GM23338 (cell line): ENCODE measurements at regions not wholly inside any gene's neighbourhood (a gene's known extent, or its start where the extent isn't known, plus 50 kb on each side); places are given as distances from the start of the nearest gene placed in this dataset.

ENCODE experiments used
- ATAC-seq: fragments of 200-7000 bp; cut with Tn5 transposase; 3 replicates; pipeline ENCODE4 v1.9.1; 2020
- DNase-seq: peaks from one replicate; pipeline ENCODE4 v3.0.0-alpha.2; 2015; ENCODE audit warnings: low spot score
- H2AFZ ChIP-seq: fragments of 200-600 bp; sonication (generic); 2 replicates; pipeline ENCODE4 v1.8.0; 2016; ENCODE audit warnings: antibody characterized with exemption, mild to moderate bottlenecking, moderate library complexity
- H3F3A ChIP-seq: fragments of 200-600 bp; sonication (generic); replicated peaks from 2 replicates; pipeline ENCODE4 v1.8.0; 2017; ENCODE audit warnings: antibody characterized with exemption, mixed run types, low read depth
- H3K27ac ChIP-seq: fragments of 200-600 bp; sonication (generic); 2 replicates; pipeline ENCODE4 v1.6.1; 2016; ENCODE audit warnings: low read depth
- H3K27me3 ChIP-seq: fragments of 200-600 bp; sonication (generic); 2 replicates; pipeline ENCODE4 v1.8.0; 2016; ENCODE audit warnings: mild to moderate bottlenecking, mixed run types, moderate library complexity; ENCODE audit not compliant: insufficient read depth
- H3K36me3 ChIP-seq: fragments of 200-600 bp; sonication (generic); 2 replicates; pipeline ENCODE4 v1.8.0; 2016; ENCODE audit warnings: mild to moderate bottlenecking; ENCODE audit not compliant: insufficient read depth
- H3K4me1 ChIP-seq: fragments of 200-600 bp; sonication (generic); 2 replicates; pipeline ENCODE4 v1.8.0; 2016; ENCODE audit warnings: mild to moderate bottlenecking, moderate library complexity; ENCODE audit not compliant: insufficient read depth
- H3K4me2 ChIP-seq: fragments of 200-600 bp; sonication (generic); 2 replicates; pipeline ENCODE4 v1.7.1; 2017; ENCODE audit warnings: mixed run types
- H3K4me3 ChIP-seq: fragments of 200-600 bp; sonication (generic); 2 replicates; pipeline ENCODE4 v1.6.1; 2016; ENCODE audit warnings: mixed run types
- H3K79me2 ChIP-seq: fragments of 200-600 bp; sonication (generic); replicated peaks from 2 replicates; pipeline ENCODE4 v1.8.0; 2017; ENCODE audit warnings: mild to moderate bottlenecking; ENCODE audit not compliant: insufficient read depth
- H3K9me2 ChIP-seq: fragments of 200-600 bp; sonication (generic); 2 replicates; pipeline ENCODE4 v1.8.0; 2017; ENCODE audit not compliant: insufficient read depth
- H4K20me1 ChIP-seq: fragments of 200-600 bp; sonication (generic); replicated peaks from 2 replicates; pipeline ENCODE4 v1.8.0; 2017; ENCODE audit warnings: mild to moderate bottlenecking; ENCODE audit not compliant: insufficient read depth
- H3K27ac Mint-ChIP-seq: 2 replicates; pipeline ENCODE4 v1.8.0; 2020; ENCODE audit warnings: inconsistent platforms, mild to moderate bottlenecking, moderate library complexity, mixed read lengths
- H3K27me3 Mint-ChIP-seq: 3 replicates; pipeline ENCODE4 v1.8.0; 2022; ENCODE audit warnings: low read depth, mild to moderate bottlenecking, moderate library complexity, mixed read lengths, inconsistent platforms; ENCODE audit not compliant: insufficient read depth, poor library complexity
- H3K36me3 Mint-ChIP-seq: 3 replicates; pipeline ENCODE4 v1.8.0; 2021; ENCODE audit warnings: low read depth, mild to moderate bottlenecking, inconsistent platforms, moderate library complexity, mixed read lengths
- H3K4me1 Mint-ChIP-seq: 3 replicates; pipeline ENCODE4 v1.8.0; 2020; ENCODE audit warnings: mild to moderate bottlenecking, inconsistent platforms, mixed read lengths
- H3K4me3 Mint-ChIP-seq: 3 replicates; pipeline ENCODE4 v1.8.0; 2021; ENCODE audit warnings: moderate library complexity, mild to moderate bottlenecking, inconsistent platforms, mixed read lengths
- H3K9me3 Mint-ChIP-seq: 3 replicates; pipeline ENCODE4 v1.8.0; 2020; ENCODE audit warnings: moderate library complexity, mild to moderate bottlenecking, inconsistent platforms, mixed read lengths
- CREB1 ChIP-seq: fragments of 250-450 bp; sonication (Bioruptor Pico); IDR thresholded peaks from 2 replicates; pipeline ENCODE4 v1.5.0; 2020; ENCODE audit warnings: low read depth, mild to moderate bottlenecking, moderate library complexity
- EZH2 ChIP-seq: fragments of 200-600 bp; sonication (generic); IDR thresholded peaks from one replicate; pipeline ENCODE4 v1.8.0; 2017; ENCODE audit warnings: antibody characterized with exemption, mild to moderate bottlenecking, low read depth; ENCODE audit not compliant: unreplicated experiment
- EZH2phosphoT487 ChIP-seq: fragments of 200-600 bp; sonication (generic); IDR thresholded peaks from one replicate; pipeline ENCODE4 v1.8.1; 2018; ENCODE audit warnings: antibody characterized with exemption; ENCODE audit not compliant: unreplicated experiment
- JUNB ChIP-seq: IDR thresholded peaks from one replicate; pipeline ENCODE4 v1.6.1; 2016; ENCODE audit warnings: antibody characterized with exemption; ENCODE audit not compliant: unreplicated experiment
- NANOG ChIP-seq: IDR thresholded peaks from 2 replicates; pipeline ENCODE4 v1.6.1; 2016; ENCODE audit warnings: antibody characterized with exemption, borderline replicate concordance
- POLR2AphosphoS5 ChIP-seq: IDR thresholded peaks from 2 replicates; pipeline ENCODE4 v1.6.1; 2016; ENCODE audit warnings: antibody characterized with exemption, low read depth
- STAT1 ChIP-seq: IDR thresholded peaks from one replicate; pipeline ENCODE4 v1.6.1; 2016; ENCODE audit warnings: antibody characterized with exemption; ENCODE audit not compliant: unreplicated experiment
- ZNF114 ChIP-seq: fragments of 250-450 bp; sonication (Bioruptor Pico); IDR thresholded peaks from 2 replicates; pipeline ENCODE4 v1.5.0; 2020; ENCODE audit warnings: mild to moderate bottlenecking, moderate library complexity
- ZNF331 ChIP-seq: fragments of 250-450 bp; sonication (Bioruptor Pico); IDR thresholded peaks from 2 replicates; pipeline ENCODE4 v1.5.0; 2020; ENCODE audit warnings: low read depth, mild to moderate bottlenecking, moderate library complexity
- TF ChIP-seq, protein P1 (sequence below), 2 experiments: fragments of 200-600 bp in 1 of 2; sonication (generic) in 1 of 2; conservative IDR thresholded peaks; 2 replicates each; pipeline versions ENCODE4 v1.5.1 to v1.6.1; 2016 to 2017; ENCODE audit warnings: antibody characterized with exemption in 2 of 2, low read depth in 2 of 2, mild to moderate bottlenecking in 2 of 2, moderate library complexity in 1 of 2
- TF ChIP-seq, protein P2 (sequence below): IDR thresholded peaks from 2 replicates; pipeline ENCODE4 v1.6.1; 2016; ENCODE audit warnings: antibody characterized with exemption
- TF ChIP-seq, protein P3 (sequence below): IDR thresholded peaks from one replicate; pipeline ENCODE4 v1.6.1; 2018; ENCODE audit warnings: antibody characterized with exemption; ENCODE audit not compliant: unreplicated experiment

DNA sequence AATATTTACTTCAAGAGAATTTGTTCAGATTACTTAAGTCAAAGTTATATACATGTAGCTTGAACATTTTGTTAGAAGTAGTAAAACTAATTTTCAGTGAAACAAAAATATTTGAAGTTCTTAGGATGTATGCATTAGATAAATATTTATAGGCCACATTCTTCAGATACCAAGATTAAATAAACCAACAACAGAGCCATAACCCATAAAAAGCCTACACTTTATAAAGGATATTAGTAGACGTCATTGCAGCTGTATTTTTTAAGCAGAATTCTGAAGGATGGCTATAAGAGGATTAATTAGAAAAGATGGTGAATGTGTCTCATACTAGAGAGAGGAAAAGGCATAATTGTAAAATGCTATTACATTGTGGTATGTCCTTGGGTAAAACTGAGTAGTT is 449.7 kb upstream of the ALCAM start:
- H2AFZ ChIP-seq, result no peak overlapping the region
- H3K9me2 ChIP-seq, result peaks cover 6% of the 10 kb centered on the region
- no peaks in the 10 kb centered on the region for H3F3A ChIP-seq
- no peak overlapping the region for H3K27ac Mint-ChIP-seq
- no peaks in the 10 kb centered on the region for H4K20me1 ChIP-seq
- H3K4me1 Mint-ChIP-seq, result no peaks in the 10 kb centered on the region
- no peaks in the 10 kb centered on the region for H3K27me3 Mint-ChIP-seq
- H3K4me1 ChIP-seq, result no peaks in the 10 kb centered on the region
- no peak for DNase-seq
- no peak for TF ChIP-seq CREB1 (CRISPR knock-in tag)
- TF ChIP-seq, protein P1, sequence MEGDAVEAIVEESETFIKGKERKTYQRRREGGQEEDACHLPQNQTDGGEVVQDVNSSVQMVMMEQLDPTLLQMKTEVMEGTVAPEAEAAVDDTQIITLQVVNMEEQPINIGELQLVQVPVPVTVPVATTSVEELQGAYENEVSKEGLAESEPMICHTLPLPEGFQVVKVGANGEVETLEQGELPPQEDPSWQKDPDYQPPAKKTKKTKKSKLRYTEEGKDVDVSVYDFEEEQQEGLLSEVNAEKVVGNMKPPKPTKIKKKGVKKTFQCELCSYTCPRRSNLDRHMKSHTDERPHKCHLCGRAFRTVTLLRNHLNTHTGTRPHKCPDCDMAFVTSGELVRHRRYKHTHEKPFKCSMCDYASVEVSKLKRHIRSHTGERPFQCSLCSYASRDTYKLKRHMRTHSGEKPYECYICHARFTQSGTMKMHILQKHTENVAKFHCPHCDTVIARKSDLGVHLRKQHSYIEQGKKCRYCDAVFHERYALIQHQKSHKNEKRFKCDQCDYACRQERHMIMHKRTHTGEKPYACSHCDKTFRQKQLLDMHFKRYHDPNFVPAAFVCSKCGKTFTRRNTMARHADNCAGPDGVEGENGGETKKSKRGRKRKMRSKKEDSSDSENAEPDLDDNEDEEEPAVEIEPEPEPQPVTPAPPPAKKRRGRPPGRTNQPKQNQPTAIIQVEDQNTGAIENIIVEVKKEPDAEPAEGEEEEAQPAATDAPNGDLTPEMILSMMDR (conservative IDR thresholded peaks at IDR 0.05; ENCODE audit: low read depth in 2 of 2), result no peak
- TF ChIP-seq ZNF114 (CRISPR knock-in tag), result no peak
- TF ChIP-seq, protein P2, sequence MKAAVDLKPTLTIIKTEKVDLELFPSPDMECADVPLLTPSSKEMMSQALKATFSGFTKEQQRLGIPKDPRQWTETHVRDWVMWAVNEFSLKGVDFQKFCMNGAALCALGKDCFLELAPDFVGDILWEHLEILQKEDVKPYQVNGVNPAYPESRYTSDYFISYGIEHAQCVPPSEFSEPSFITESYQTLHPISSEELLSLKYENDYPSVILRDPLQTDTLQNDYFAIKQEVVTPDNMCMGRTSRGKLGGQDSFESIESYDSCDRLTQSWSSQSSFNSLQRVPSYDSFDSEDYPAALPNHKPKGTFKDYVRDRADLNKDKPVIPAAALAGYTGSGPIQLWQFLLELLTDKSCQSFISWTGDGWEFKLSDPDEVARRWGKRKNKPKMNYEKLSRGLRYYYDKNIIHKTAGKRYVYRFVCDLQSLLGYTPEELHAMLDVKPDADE, result no peak
- no peak for TF ChIP-seq STAT1
- no peak for TF ChIP-seq NANOG
- no peak for TF ChIP-seq JUNB
- no peak for TF ChIP-seq ZNF331
- TF ChIP-seq EZH2phosphoT487, result no peak
- TF ChIP-seq POLR2AphosphoS5, result no peak
- TF ChIP-seq, protein P3, sequence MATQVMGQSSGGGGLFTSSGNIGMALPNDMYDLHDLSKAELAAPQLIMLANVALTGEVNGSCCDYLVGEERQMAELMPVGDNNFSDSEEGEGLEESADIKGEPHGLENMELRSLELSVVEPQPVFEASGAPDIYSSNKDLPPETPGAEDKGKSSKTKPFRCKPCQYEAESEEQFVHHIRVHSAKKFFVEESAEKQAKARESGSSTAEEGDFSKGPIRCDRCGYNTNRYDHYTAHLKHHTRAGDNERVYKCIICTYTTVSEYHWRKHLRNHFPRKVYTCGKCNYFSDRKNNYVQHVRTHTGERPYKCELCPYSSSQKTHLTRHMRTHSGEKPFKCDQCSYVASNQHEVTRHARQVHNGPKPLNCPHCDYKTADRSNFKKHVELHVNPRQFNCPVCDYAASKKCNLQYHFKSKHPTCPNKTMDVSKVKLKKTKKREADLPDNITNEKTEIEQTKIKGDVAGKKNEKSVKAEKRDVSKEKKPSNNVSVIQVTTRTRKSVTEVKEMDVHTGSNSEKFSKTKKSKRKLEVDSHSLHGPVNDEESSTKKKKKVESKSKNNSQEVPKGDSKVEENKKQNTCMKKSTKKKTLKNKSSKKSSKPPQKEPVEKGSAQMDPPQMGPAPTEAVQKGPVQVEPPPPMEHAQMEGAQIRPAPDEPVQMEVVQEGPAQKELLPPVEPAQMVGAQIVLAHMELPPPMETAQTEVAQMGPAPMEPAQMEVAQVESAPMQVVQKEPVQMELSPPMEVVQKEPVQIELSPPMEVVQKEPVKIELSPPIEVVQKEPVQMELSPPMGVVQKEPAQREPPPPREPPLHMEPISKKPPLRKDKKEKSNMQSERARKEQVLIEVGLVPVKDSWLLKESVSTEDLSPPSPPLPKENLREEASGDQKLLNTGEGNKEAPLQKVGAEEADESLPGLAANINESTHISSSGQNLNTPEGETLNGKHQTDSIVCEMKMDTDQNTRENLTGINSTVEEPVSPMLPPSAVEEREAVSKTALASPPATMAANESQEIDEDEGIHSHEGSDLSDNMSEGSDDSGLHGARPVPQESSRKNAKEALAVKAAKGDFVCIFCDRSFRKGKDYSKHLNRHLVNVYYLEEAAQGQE, result no peak
- TF ChIP-seq EZH2, result no peak
- ATAC-seq, result no peak
- no peak overlapping the region for H3K4me3 Mint-ChIP-seq
- no peaks in the 10 kb centered on the region for H3K27me3 ChIP-seq
- no peaks in the 10 kb centered on the region for H3K79me2 ChIP-seq
- H3K4me2 ChIP-seq, result no peak overlapping the region
- H3K36me3 ChIP-seq, result no peaks in the 10 kb centered on the region
- H3K9me3 Mint-ChIP-seq, result no peaks in the 10 kb centered on the region; the same call in 2 of the 3 replicates
- H3K36me3 Mint-ChIP-seq, result peaks cover 4% of the 10 kb centered on the region; the same call in 2 of the 3 replicates
- no peak overlapping the region for H3K27ac ChIP-seq
- no peak overlapping the region for H3K4me3 ChIP-seq
